Hepatocyte (in vitro differentiated cells): ENCODE measurements at regions not wholly inside any gene's neighbourhood (a gene's known extent, or its start where the extent isn't known, plus 50 kb on each side); places are given as distances from the start of the nearest gene placed in this dataset.
A peak's percentile ranks its signal among the peaks of the same experiment; 100 is the strongest.
"Not testable (repeated sequence)": the region's sequence is repeated elsewhere in the genome, so short reads cannot be mapped to it uniquely, and the experiment has no call there.

ENCODE experiments used
- DNase-seq: peaks from one replicate; pipeline ENCODE4 v3.0.0-alpha.2; 2016; ENCODE audit warnings: low spot score
- H2AFZ ChIP-seq: fragments of 200-600 bp; sonication (generic); 2 replicates; pipeline ENCODE4 v1.6.0; 2016; ENCODE audit warnings: antibody characterized with exemption, mild to moderate bottlenecking
- H3K27ac ChIP-seq: fragments of 200-600 bp; sonication (generic); 2 replicates; pipeline ENCODE4 v1.5.1; 2016; ENCODE audit warnings: mild to moderate bottlenecking
- H3K27me3 ChIP-seq: fragments of 200-600 bp; sonication (generic); 2 replicates; pipeline ENCODE4 v1.6.1; 2016
- H3K36me3 ChIP-seq: fragments of 200-600 bp; sonication (generic); replicated peaks from 2 replicates; pipeline ENCODE4 v1.5.1; 2016; ENCODE audit warnings: low read depth; ENCODE audit not compliant: insufficient read depth
- H3K4me1 ChIP-seq: fragments of 200-600 bp; sonication (generic); 2 replicates; pipeline ENCODE4 v1.5.1; 2016; ENCODE audit warnings: mild to moderate bottlenecking, moderate library complexity; ENCODE audit not compliant: insufficient read depth
- H3K4me2 ChIP-seq: fragments of 200-600 bp; sonication (generic); 2 replicates; pipeline ENCODE4 v1.6.0; 2016
- H3K4me3 ChIP-seq: fragments of 200-600 bp; sonication (generic); 2 replicates; pipeline ENCODE4 v1.5.1; 2016; ENCODE audit warnings: mild to moderate bottlenecking
- H3K79me2 ChIP-seq: fragments of 200-600 bp; sonication (generic); 2 replicates; pipeline ENCODE4 v1.6.0; 2017; ENCODE audit warnings: mild to moderate bottlenecking
- H3K9me2 ChIP-seq: fragments of 200-600 bp; sonication (generic); replicated peaks from 2 replicates; pipeline ENCODE4 v1.6.0; 2017; ENCODE audit warnings: mild to moderate bottlenecking; ENCODE audit not compliant: insufficient read depth
- H3K9me3 ChIP-seq: fragments of 200-600 bp; sonication (generic); 2 replicates; pipeline ENCODE4 v1.5.1; 2016; ENCODE audit warnings: low read depth, mild to moderate bottlenecking
- H4K20me1 ChIP-seq: fragments of 200-600 bp; sonication (generic); 2 replicates; pipeline ENCODE4 v1.6.0; 2016; ENCODE audit warnings: mild to moderate bottlenecking; ENCODE audit not compliant: insufficient read depth, poor library complexity, severe bottlenecking
- EZH2 ChIP-seq: fragments of 200-600 bp; sonication (generic); IDR thresholded peaks from 2 replicates; pipeline ENCODE4 v1.6.1; 2016; ENCODE audit warnings: antibody characterized with exemption, mild to moderate bottlenecking, borderline replicate concordance
- EZH2phosphoT487 ChIP-seq: fragments of 200-600 bp; sonication (generic); IDR thresholded peaks from one replicate; pipeline ENCODE4 v1.6.1; 2018; ENCODE audit warnings: antibody characterized with exemption, mild to moderate bottlenecking, low read depth, moderate library complexity; ENCODE audit not compliant: unreplicated experiment, severe bottlenecking
- WGBS: methylation state at CpG from one replicate; pipeline ENCODE4 v1.1.6; 2016; ENCODE audit warnings: low lambda C conversion rate; ENCODE audit errors: missing lambda C conversion rate; 5-methylcytosine and 5-hydroxymethylcytosine counted together
- TF ChIP-seq, protein P1 (sequence below): fragments of 200-600 bp; sonication (generic); IDR thresholded peaks from 2 replicates; pipeline ENCODE4 v1.5.1; 2016; ENCODE audit warnings: antibody characterized with exemption, mild to moderate bottlenecking; ENCODE audit not compliant: poor library complexity

GRCh38 chr10:84015877-84016595, 123.3 kb upstream of the GHITM start:
- no peak for DNase-seq
- no peaks in the 10 kb centered on the region for H3K9me3 ChIP-seq
- 74% methylated on average over 6 of the region's 6 CpGs for WGBS
- no peaks in the 10 kb centered on the region for H4K20me1 ChIP-seq
- no peaks in the 10 kb centered on the region for H3K4me1 ChIP-seq
- no peak overlapping the region for H2AFZ ChIP-seq
- H3K9me2 ChIP-seq = no peaks in the 10 kb centered on the region
- no peaks in the 10 kb centered on the region for H3K27me3 ChIP-seq
- TF ChIP-seq, protein P1, sequence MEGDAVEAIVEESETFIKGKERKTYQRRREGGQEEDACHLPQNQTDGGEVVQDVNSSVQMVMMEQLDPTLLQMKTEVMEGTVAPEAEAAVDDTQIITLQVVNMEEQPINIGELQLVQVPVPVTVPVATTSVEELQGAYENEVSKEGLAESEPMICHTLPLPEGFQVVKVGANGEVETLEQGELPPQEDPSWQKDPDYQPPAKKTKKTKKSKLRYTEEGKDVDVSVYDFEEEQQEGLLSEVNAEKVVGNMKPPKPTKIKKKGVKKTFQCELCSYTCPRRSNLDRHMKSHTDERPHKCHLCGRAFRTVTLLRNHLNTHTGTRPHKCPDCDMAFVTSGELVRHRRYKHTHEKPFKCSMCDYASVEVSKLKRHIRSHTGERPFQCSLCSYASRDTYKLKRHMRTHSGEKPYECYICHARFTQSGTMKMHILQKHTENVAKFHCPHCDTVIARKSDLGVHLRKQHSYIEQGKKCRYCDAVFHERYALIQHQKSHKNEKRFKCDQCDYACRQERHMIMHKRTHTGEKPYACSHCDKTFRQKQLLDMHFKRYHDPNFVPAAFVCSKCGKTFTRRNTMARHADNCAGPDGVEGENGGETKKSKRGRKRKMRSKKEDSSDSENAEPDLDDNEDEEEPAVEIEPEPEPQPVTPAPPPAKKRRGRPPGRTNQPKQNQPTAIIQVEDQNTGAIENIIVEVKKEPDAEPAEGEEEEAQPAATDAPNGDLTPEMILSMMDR = no peak
- TF ChIP-seq EZH2 = no peak
- TF ChIP-seq EZH2phosphoT487 = no peak
- H3K27ac ChIP-seq = no peak overlapping the region
- H3K79me2 ChIP-seq = no peaks in the 10 kb centered on the region
- H3K4me2 ChIP-seq = no peak overlapping the region
- H3K4me3 ChIP-seq = no peak overlapping the region
- H3K36me3 ChIP-seq = no peaks in the 10 kb centered on the region

DNA sequence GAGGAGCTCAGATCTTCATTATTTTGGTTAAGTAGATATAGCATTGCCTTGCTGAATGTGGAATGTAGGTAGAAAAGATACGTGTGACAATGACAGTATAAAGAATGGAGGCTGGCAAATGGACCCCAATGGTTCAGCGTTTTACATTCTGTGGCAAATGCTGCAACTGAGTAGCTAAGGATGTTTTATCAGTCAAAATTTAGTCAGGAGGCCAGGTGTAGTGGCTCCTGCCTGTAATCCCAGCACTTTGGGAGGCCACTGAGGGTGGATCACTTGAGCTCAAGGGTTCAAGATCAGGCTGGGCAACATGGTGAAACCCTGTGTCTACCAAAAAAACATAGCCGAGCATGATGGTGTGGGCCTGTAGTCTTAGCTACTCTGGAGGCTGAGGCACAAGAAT, 120.5 kb upstream of the GHITM start:
- WGBS = 91% methylated on average over 3 of the region's 3 CpGs
- no peaks in the 10 kb centered on the region for H3K4me1 ChIP-seq

GRCh38 chr10:84019854-84020458, 119.4 kb upstream of the GHITM start:
- not testable (repeated sequence) for H3K9me3 ChIP-seq, H3K27ac ChIP-seq, H3K36me3 ChIP-seq, H3K4me3 ChIP-seq, H2AFZ ChIP-seq, H3K9me2 ChIP-seq, H3K4me1 ChIP-seq, H3K27me3 ChIP-seq, H3K4me2 ChIP-seq, H4K20me1 ChIP-seq, H3K79me2 ChIP-seq
- 79% methylated on average over 9 of the region's 9 CpGs for WGBS
- DNase-seq = peak; percentile 13

More for the DNA sequence above, 120.5 kb upstream of the GHITM start:
- H3K79me2 ChIP-seq = no peaks in the 10 kb centered on the region
- H3K4me2 ChIP-seq = no peak overlapping the region
- H3K4me3 ChIP-seq = no peak overlapping the region
- no peaks in the 10 kb centered on the region for H4K20me1 ChIP-seq
- no peaks in the 10 kb centered on the region for H3K9me2 ChIP-seq
- no peak for DNase-seq
- no peak overlapping the region for H2AFZ ChIP-seq
- H3K9me3 ChIP-seq = no peaks in the 10 kb centered on the region
- TF ChIP-seq, protein P1 = no peak
- no peak for TF ChIP-seq EZH2phosphoT487
- H3K27me3 ChIP-seq = no peaks in the 10 kb centered on the region
- no peaks in the 10 kb centered on the region for H3K36me3 ChIP-seq
- H3K27ac ChIP-seq = no peak overlapping the region

DNA sequence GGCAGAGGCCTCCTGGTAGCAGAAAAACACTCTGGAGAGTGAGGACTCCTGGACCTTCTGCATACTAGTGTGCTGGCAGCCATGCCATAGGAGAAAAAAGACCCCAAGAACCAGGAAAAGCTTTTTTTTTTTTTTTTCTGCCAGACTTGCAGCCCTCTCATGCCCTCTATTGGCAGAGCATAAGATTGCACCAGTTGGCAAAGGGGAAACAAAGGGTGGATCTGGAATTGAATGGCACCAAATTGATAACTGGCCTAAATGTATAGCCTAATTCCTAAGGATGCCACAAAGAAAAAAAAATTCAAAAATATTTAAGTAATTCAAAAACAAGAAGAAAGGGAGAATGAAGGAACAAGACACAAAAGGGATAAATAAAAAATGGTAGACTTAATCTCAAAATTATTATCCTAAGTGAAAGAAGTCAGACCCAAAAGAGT, 112.5 kb upstream of the GHITM start:
- H3K9me2 ChIP-seq = no peaks in the 10 kb centered on the region
- H3K4me3 ChIP-seq = no peak overlapping the region
- no peaks in the 10 kb centered on the region for H3K36me3 ChIP-seq
- no peaks in the 10 kb centered on the region for H3K27me3 ChIP-seq
- peak; percentile 34 for DNase-seq
- H4K20me1 ChIP-seq = no peaks in the 10 kb centered on the region
- no peak for TF ChIP-seq EZH2phosphoT487
- TF ChIP-seq, protein P1 = peak; percentile 64
- no peak for TF ChIP-seq EZH2
- H3K79me2 ChIP-seq = no peaks in the 10 kb centered on the region
- H3K4me2 ChIP-seq = no peak overlapping the region
- H3K9me3 ChIP-seq = no peaks in the 10 kb centered on the region
- no peak overlapping the region for H2AFZ ChIP-seq
- no peak overlapping the region for H3K27ac ChIP-seq
- no peaks in the 10 kb centered on the region for H3K4me1 ChIP-seq
